ENCODE measurements at regions not wholly inside any gene's neighbourhood (a gene's known extent, or its start where the extent isn't known, plus 50 kb on each side); places are given as distances from the start of the nearest gene placed in this dataset.

DNA sequence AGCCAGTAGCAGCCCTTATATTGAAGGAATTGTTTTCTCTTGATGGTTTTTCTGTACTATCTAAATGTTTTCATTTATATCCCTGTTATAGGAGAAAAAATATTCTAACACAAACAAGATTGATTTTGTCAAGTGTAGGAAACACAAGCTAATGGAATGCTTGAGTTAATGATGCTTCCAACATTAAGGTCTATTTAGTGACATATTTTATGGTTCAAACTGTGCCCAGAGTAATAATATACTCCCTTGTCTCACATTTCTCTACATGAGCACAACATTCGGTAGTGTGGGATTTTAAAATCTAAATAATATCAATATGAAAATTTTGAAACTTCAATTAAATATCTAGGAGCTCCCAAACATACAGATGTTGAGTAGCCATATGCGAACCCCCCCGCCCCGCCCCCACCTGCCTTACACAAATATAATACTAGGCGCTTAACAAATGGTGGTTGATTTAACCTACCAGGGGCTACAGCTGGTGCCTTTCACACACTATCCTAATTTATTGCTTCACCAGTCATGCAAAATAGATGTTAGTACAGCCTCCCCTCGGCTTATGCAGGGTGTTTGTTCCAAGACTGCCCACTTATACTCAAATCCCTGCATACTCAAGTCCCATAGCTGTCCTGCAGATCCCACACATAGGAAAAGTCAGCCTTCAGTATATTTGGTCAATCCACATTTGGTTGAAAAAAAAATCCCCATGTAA lies 124.1 kb upstream of the ACO1 start:
- peaks cover 3 to 8% of the 10 kb centered on the region in 2 experiments; a peak in 3 of 5 replicates for H3K9me3 Mint-ChIP-seq
- peaks cover 8 to 9% of the 10 kb centered on the region in 2 experiments for H3K4me1 Mint-ChIP-seq
- H3K9me3 ChIP-seq (ENCODE audit: control insufficient read depth, low read depth, low read length): no peaks in the 10 kb centered on the region
- no peak overlapping the region for H3K4ac ChIP-seq (ENCODE audit: low read depth, low read length)
- no peak overlapping the region for H2BK120ac ChIP-seq (ENCODE audit: low read depth, low read length, poor library complexity, severe bottlenecking)
- no peak overlapping the region for H3K23ac ChIP-seq (ENCODE audit: insufficient read length, low read depth, low read length)
- H3T11ph ChIP-seq (ENCODE audit: low read length): no peak overlapping the region
- H2AK5ac ChIP-seq (ENCODE audit: insufficient read length, low read length): no peak overlapping the region
- H4K5ac ChIP-seq (ENCODE audit: insufficient read length, low read depth, low read length): no peak overlapping the region
- no peak overlapping the region for H2AFZ ChIP-seq (ENCODE audit: low read length)
- H3K4me2 ChIP-seq (ENCODE audit: insufficient read depth, insufficient read length, low read length): no peak overlapping the region
- no peak overlapping the region for H3K9ac ChIP-seq (ENCODE audit: extremely low read depth, insufficient read length, low read length)
- no peak overlapping the region for H3K27ac Mint-ChIP-seq
- no peak overlapping the region for H4K8ac ChIP-seq (replicated peaks; ENCODE audit: insufficient read length, low read depth, low read length)
- no peaks in the 10 kb centered on the region for H3K27me3 ChIP-seq (ENCODE audit: insufficient read depth, low read length)
- no CpG with 5 or more reads among the region's 6 CpGs for WGBS (ENCODE audit: extremely low coverage, insufficient read length, low lambda C conversion rate)
- H2BK12ac ChIP-seq (ENCODE audit: insufficient read length, low read depth, low read length): no peak overlapping the region
- no peaks in the 10 kb centered on the region for H3K79me1 ChIP-seq (ENCODE audit: insufficient read depth, low read depth, low read length, poor library complexity, severe bottlenecking)
- TF ChIP-seq, protein P1, sequence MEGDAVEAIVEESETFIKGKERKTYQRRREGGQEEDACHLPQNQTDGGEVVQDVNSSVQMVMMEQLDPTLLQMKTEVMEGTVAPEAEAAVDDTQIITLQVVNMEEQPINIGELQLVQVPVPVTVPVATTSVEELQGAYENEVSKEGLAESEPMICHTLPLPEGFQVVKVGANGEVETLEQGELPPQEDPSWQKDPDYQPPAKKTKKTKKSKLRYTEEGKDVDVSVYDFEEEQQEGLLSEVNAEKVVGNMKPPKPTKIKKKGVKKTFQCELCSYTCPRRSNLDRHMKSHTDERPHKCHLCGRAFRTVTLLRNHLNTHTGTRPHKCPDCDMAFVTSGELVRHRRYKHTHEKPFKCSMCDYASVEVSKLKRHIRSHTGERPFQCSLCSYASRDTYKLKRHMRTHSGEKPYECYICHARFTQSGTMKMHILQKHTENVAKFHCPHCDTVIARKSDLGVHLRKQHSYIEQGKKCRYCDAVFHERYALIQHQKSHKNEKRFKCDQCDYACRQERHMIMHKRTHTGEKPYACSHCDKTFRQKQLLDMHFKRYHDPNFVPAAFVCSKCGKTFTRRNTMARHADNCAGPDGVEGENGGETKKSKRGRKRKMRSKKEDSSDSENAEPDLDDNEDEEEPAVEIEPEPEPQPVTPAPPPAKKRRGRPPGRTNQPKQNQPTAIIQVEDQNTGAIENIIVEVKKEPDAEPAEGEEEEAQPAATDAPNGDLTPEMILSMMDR (conservative IDR thresholded peaks at IDR 0.05): no peak
- no peaks in the 10 kb centered on the region for H3K27me3 Mint-ChIP-seq (ENCODE audit: low read depth)
- H3K4me1 ChIP-seq (ENCODE audit: insufficient read depth, low read length): no peaks in the 10 kb centered on the region
- no peak for DNase-seq
- no peak overlapping the region for H2BK5ac ChIP-seq (ENCODE audit: insufficient read length, low read length)
- no peak overlapping the region for H3K18ac ChIP-seq (ENCODE audit: insufficient read length, low read depth, low read length)
- no peaks in the 10 kb centered on the region for H3K23me2 ChIP-seq (ENCODE audit: insufficient read length, low read depth, low read length, poor library complexity, severe bottlenecking)
- no peaks in the 10 kb centered on the region for H4K20me1 ChIP-seq (ENCODE audit: control insufficient read depth, insufficient read depth, insufficient read length)
- no peaks in the 10 kb centered on the region for H3K79me2 ChIP-seq (ENCODE audit: insufficient read depth, low read length)
- H4K91ac ChIP-seq (ENCODE audit: insufficient read length, low read depth, low read length): no peak overlapping the region
- H3K14ac ChIP-seq (ENCODE audit: insufficient read depth, low read length): no peak overlapping the region
- H3K4me3 Mint-ChIP-seq: no peak overlapping the region
- H3K36me3 Mint-ChIP-seq (ENCODE audit: insufficient read depth in 1 of 3, low read depth in 3 of 3): peaks cover 0 to 5% (median 3%) of the 10 kb centered on the region in 3 experiments; a peak in 2 of 7 replicates
- H3K56ac ChIP-seq (ENCODE audit: insufficient read length, low read depth, low read length): no peak overlapping the region
- H2BK20ac ChIP-seq (ENCODE audit: low read depth, low read length, poor library complexity, severe bottlenecking): no peak overlapping the region
- no peak overlapping the region for H3K27ac ChIP-seq (ENCODE audit: insufficient read length, low read depth, low read length)
- H2BK15ac ChIP-seq (ENCODE audit: low read depth, low read length): no peak overlapping the region

Data from H9 (cell line).